ENCODE measurements at regions not wholly inside any gene's neighbourhood (a gene's known extent, or its start where the extent isn't known, plus 50 kb on each side); places are given as distances from the start of the nearest gene placed in this dataset.

- no peaks in the 10 kb centered on the region for H3K79me2 ChIP-seq (ENCODE audit: insufficient read depth, low read length)
- no peak overlapping the region for H3K4me2 ChIP-seq (ENCODE audit: low read depth, low read length, poor library complexity, severe bottlenecking)
- H3K4me3 ChIP-seq (ENCODE audit: low read length, poor library complexity, severe bottlenecking) = no peak overlapping the region
- no peaks in the 10 kb centered on the region for H3F3A ChIP-seq (ENCODE audit: low read depth)
- H3K27me3 ChIP-seq (ENCODE audit: insufficient read depth, low read length, poor library complexity, severe bottlenecking) = no peaks in the 10 kb centered on the region
- no peaks in the 10 kb centered on the region for H3K36me3 ChIP-seq (ENCODE audit: insufficient read depth, low read length)
- no peaks in the 10 kb centered on the region for H4K20me1 ChIP-seq (ENCODE audit: insufficient read depth, low read length, poor library complexity, severe bottlenecking)
- no peaks in the 10 kb centered on the region for H3K4me1 ChIP-seq (ENCODE audit: insufficient read depth, low read length, poor library complexity, severe bottlenecking)
- no peaks in the 10 kb centered on the region; the same call in 1 of the 2 replicates for H3K9me3 ChIP-seq (ENCODE audit: insufficient read depth, low read depth, low read length)
- H3K9ac ChIP-seq (ENCODE audit: low read depth, low read length, poor library complexity, severe bottlenecking) = no peak overlapping the region
- H3K9me2 ChIP-seq (replicated peaks; ENCODE audit: low read depth, low read length) = no peaks in the 10 kb centered on the region
- no peak overlapping the region for H2AFZ ChIP-seq (ENCODE audit: low read length)
- TF ChIP-seq CTCF (conservative IDR thresholded peaks at IDR 0.05; ENCODE audit: low read length) (no peak), EZH2phosphoT487 (IDR thresholded peaks at IDR 0.05; ENCODE audit: borderline replicate concordance) (no peak)
These were observed 364.8 kb downstream of the TNS3 start for GRCh38 chr7:47217086-47217485.

- no peak overlapping the region for H2AFZ ChIP-seq (ENCODE audit: low read length)
- H3K79me2 ChIP-seq (ENCODE audit: insufficient read depth, low read length) = no peaks in the 10 kb centered on the region
- H3K36me3 ChIP-seq (ENCODE audit: insufficient read depth, low read length) = no peaks in the 10 kb centered on the region
- H4K20me1 ChIP-seq (ENCODE audit: insufficient read depth, low read length, poor library complexity, severe bottlenecking) = no peaks in the 10 kb centered on the region
- no peak overlapping the region for H3K9ac ChIP-seq (ENCODE audit: low read depth, low read length, poor library complexity, severe bottlenecking)
- H3K4me1 ChIP-seq (ENCODE audit: insufficient read depth, low read length, poor library complexity, severe bottlenecking) = no peaks in the 10 kb centered on the region
- no peak for TF ChIP-seq EZH2phosphoT487 (IDR thresholded peaks at IDR 0.05; ENCODE audit: borderline replicate concordance)
- no peak for TF ChIP-seq CTCF (conservative IDR thresholded peaks at IDR 0.05; ENCODE audit: low read length)
- H3K4me2 ChIP-seq (ENCODE audit: low read depth, low read length, poor library complexity, severe bottlenecking) = no peak overlapping the region
- no peaks in the 10 kb centered on the region for H3K27me3 ChIP-seq (ENCODE audit: insufficient read depth, low read length, poor library complexity, severe bottlenecking)
- no peak overlapping the region for H3K4me3 ChIP-seq (ENCODE audit: low read length, poor library complexity, severe bottlenecking)
- no peaks in the 10 kb centered on the region for H3K9me2 ChIP-seq (replicated peaks; ENCODE audit: low read depth, low read length)
- H3F3A ChIP-seq (ENCODE audit: low read depth) = no peaks in the 10 kb centered on the region
- no peaks in the 10 kb centered on the region; the same call in 1 of the 2 replicates for H3K9me3 ChIP-seq (ENCODE audit: insufficient read depth, low read depth, low read length)
These were observed 365.5 kb downstream of the TNS3 start for GRCh38 chr7:47216439-47216838.

GRCh38 chr7:47215640-47216039 lies 366.3 kb downstream of the TNS3 start:
- no peak overlapping the region for H3K4me2 ChIP-seq (ENCODE audit: low read depth, low read length, poor library complexity, severe bottlenecking)
- H3K9me3 ChIP-seq (ENCODE audit: insufficient read depth, low read depth, low read length) = no peaks in the 10 kb centered on the region; the same call in 1 of the 2 replicates
- H4K20me1 ChIP-seq (ENCODE audit: insufficient read depth, low read length, poor library complexity, severe bottlenecking) = no peaks in the 10 kb centered on the region
- no peaks in the 10 kb centered on the region for H3F3A ChIP-seq (ENCODE audit: low read depth)
- H3K4me1 ChIP-seq (ENCODE audit: insufficient read depth, low read length, poor library complexity, severe bottlenecking) = no peaks in the 10 kb centered on the region
- H3K9me2 ChIP-seq (replicated peaks; ENCODE audit: low read depth, low read length) = no peaks in the 10 kb centered on the region
- no peak overlapping the region for H3K9ac ChIP-seq (ENCODE audit: low read depth, low read length, poor library complexity, severe bottlenecking)
- H2AFZ ChIP-seq (ENCODE audit: low read length) = no peak overlapping the region
- no peak overlapping the region for H3K4me3 ChIP-seq (ENCODE audit: low read length, poor library complexity, severe bottlenecking)
- no peaks in the 10 kb centered on the region for H3K79me2 ChIP-seq (ENCODE audit: insufficient read depth, low read length)
- no peaks in the 10 kb centered on the region for H3K36me3 ChIP-seq (ENCODE audit: insufficient read depth, low read length)
- no peaks in the 10 kb centered on the region for H3K27me3 ChIP-seq (ENCODE audit: insufficient read depth, low read length, poor library complexity, severe bottlenecking)
- TF ChIP-seq EZH2phosphoT487 (IDR thresholded peaks at IDR 0.05; ENCODE audit: borderline replicate concordance) = no peak
- no peak for TF ChIP-seq CTCF (conservative IDR thresholded peaks at IDR 0.05; ENCODE audit: low read length)
